OCI-LY7 (cell line): ENCODE measurements at regions not wholly inside any gene's neighbourhood (a gene's known extent, or its start where the extent isn't known, plus 50 kb on each side); places are given as distances from the start of the nearest gene placed in this dataset.
"Not testable (repeated sequence)": the region's sequence is repeated elsewhere in the genome, so short reads cannot be mapped to it uniquely, and the experiment has no call there.

ENCODE experiments used
- BruUV-seq: library from RNA; stranded (reverse); fragments of 400-500 nt; replicated peaks from 2 replicates; lab custom pipeline; 2021; lab: Mats Ljungman, UMichigan
- CTCF ChIA-PET: fragments of 300-600 bp; sonication (Branson Sonifier 250); formaldehyde crosslinking; loops from one replicate; lab custom pipeline; 2022; ENCODE audit warnings: antibody characterized with exemption; ENCODE audit not compliant: unreplicated experiment; lab: Charles Lee
- POLR2A ChIA-PET: fragments of 300-600 bp; sonication (Branson Sonifier 250); formaldehyde crosslinking; loops from one replicate; lab custom pipeline; 2022; ENCODE audit warnings: antibody characterized with exemption; lab: Charles Lee
- DNase-seq: peaks from one replicate; pipeline ENCODE4 v3.0.0-alpha.2; 2015; ENCODE audit warnings: low spot score
- H2AFZ ChIP-seq: fragments of 200-600 bp; sonication (generic), shearing (Covaris generic); 2 replicates; pipeline ENCODE4 v1.6.1; 2014; ENCODE audit warnings: mild to moderate bottlenecking, antibody characterized with exemption, low read length, moderate library complexity
- H3K27ac ChIP-seq: fragments of 200-600 bp; sonication (generic); 2 replicates; pipeline ENCODE4 v1.5.1; 2014; ENCODE audit warnings: mixed run types, low read depth, mild to moderate bottlenecking, moderate library complexity, low read length, inconsistent platforms; ENCODE audit not compliant: poor library complexity, severe bottlenecking
- H3K36me3 ChIP-seq: fragments of 200-600 bp; sonication (generic); 2 replicates; pipeline ENCODE4 v1.6.1; 2014; ENCODE audit warnings: mild to moderate bottlenecking, antibody characterized with exemption, low read length, moderate library complexity, mixed read lengths; ENCODE audit not compliant: insufficient read depth
- H3K4me1 ChIP-seq: fragments of 200-600 bp; sonication (generic); 2 replicates; pipeline ENCODE4 v1.5.1; 2014; ENCODE audit warnings: mild to moderate bottlenecking, low read length; ENCODE audit not compliant: insufficient read depth, poor library complexity, severe bottlenecking
- H3K4me2 ChIP-seq: fragments of 200-600 bp; sonication (generic); 2 replicates; pipeline ENCODE4 v1.6.1; 2014; ENCODE audit warnings: mild to moderate bottlenecking, low read length
- H3K4me3 ChIP-seq: fragments of 200-600 bp; sonication (generic); 2 replicates; pipeline ENCODE4 v1.5.1; 2014; ENCODE audit warnings: mild to moderate bottlenecking, low read depth, low read length; ENCODE audit not compliant: poor library complexity, severe bottlenecking
- H3K79me2 ChIP-seq: fragments of 200-600 bp; sonication (generic); 2 replicates; pipeline ENCODE4 v1.6.1; 2016; ENCODE audit warnings: low read depth, mild to moderate bottlenecking, low read length, moderate library complexity, mixed read lengths; ENCODE audit not compliant: insufficient read depth
- H3K9me2 ChIP-seq: fragments of 200-600 bp; sonication (generic); 2 replicates; pipeline ENCODE4 v1.6.1; 2016; ENCODE audit warnings: mild to moderate bottlenecking, low read length, mixed read lengths; ENCODE audit not compliant: insufficient read depth
- H3K9me3 ChIP-seq: fragments of 200-600 bp; sonication (generic); 2 replicates; pipeline ENCODE4 v1.6.1; 2014; ENCODE audit warnings: mild to moderate bottlenecking, mixed run types, low read length, mixed read lengths
- H4K20me1 ChIP-seq: fragments of 200-600 bp; sonication (generic); 2 replicates; pipeline ENCODE4 v1.6.1; 2014; ENCODE audit warnings: mild to moderate bottlenecking, antibody characterized with exemption, low read length, moderate library complexity, mixed read lengths; ENCODE audit not compliant: insufficient read depth
- CTCF ChIP-seq: fragments of 200-600 bp; sonication (generic); conservative IDR thresholded peaks from 2 replicates; pipeline ENCODE4 v1.5.1; 2014; ENCODE audit warnings: mild to moderate bottlenecking, antibody characterized with exemption, low read length, moderate library complexity, mixed read lengths
- EZH2phosphoT487 ChIP-seq: fragments of 200-600 bp; sonication (generic); IDR thresholded peaks from 2 replicates; pipeline ENCODE4 v1.6.1; 2018; ENCODE audit warnings: low read depth, borderline replicate concordance, mild to moderate bottlenecking, mixed run types, antibody characterized with exemption, low read length, moderate library complexity, mixed read lengths
- intact Hi-C: fragments of 100-400 bp; cut with micrococcal nuclease; formaldehyde crosslinking; loops from one replicate; pipeline ENCODE4 v1.10.0; 2022; ENCODE audit not compliant: unreplicated experiment

GRCh38 chr2:7165736-7166135 lies 248.5 kb downstream of the RNF144A start:
- Histone ChIP-seq H2AFZ (no peak overlapping the region), H3K36me3 (no peaks in the 10 kb centered on the region), H3K4me3 (no peak overlapping the region), H3K79me2 (no peaks in the 10 kb centered on the region), H3K27ac (no peak overlapping the region), H3K9me3 (no peaks in the 10 kb centered on the region), H3K4me2 (no peak overlapping the region), H3K9me2 (no peaks in the 10 kb centered on the region), H3K4me1 (no peaks in the 10 kb centered on the region), H4K20me1 (no peaks in the 10 kb centered on the region)
- no peak for DNase-seq
- intact Hi-C loops, result no loop called here
- BruUV-seq, result no TSS peak
- CTCF ChIA-PET, result no interaction called here
- POLR2A ChIA-PET, result no interaction called here
- TF ChIP-seq CTCF, result no peak

GRCh38 chr2:7167801-7168411 lies 250.7 kb downstream of the RNF144A start:
- no peak for TF ChIP-seq CTCF
- no peak for TF ChIP-seq EZH2phosphoT487
- intact Hi-C loops, result no loop called here
- DNase-seq, result no peak
- Histone ChIP-seq H4K20me1 (no peaks in the 10 kb centered on the region), H3K36me3 (no peaks in the 10 kb centered on the region), H3K79me2 (no peaks in the 10 kb centered on the region), H3K27ac (no peak overlapping the region), H3K4me1 (no peaks in the 10 kb centered on the region), H2AFZ (no peak overlapping the region), H3K4me2 (no peak overlapping the region), H3K9me3 (no peaks in the 10 kb centered on the region), H3K4me3 (no peak overlapping the region), H3K9me2 (no peaks in the 10 kb centered on the region)
- ChIA-PET POLR2A (no interaction called here), CTCF (no interaction called here)
- BruUV-seq, result no TSS peak

GRCh38 chr2:7169593-7169992 lies 252.4 kb downstream of the RNF144A start:
- ChIA-PET CTCF (no interaction called here), POLR2A (no interaction called here)
- no peak for DNase-seq
- Histone ChIP-seq H3K9me2 (no peaks in the 10 kb centered on the region), H3K79me2 (no peaks in the 10 kb centered on the region), H2AFZ (no peak overlapping the region), H3K36me3 (no peaks in the 10 kb centered on the region), H4K20me1 (no peaks in the 10 kb centered on the region), H3K4me2 (no peak overlapping the region), H3K4me1 (no peaks in the 10 kb centered on the region), H3K4me3 (no peak overlapping the region), H3K27ac (no peak overlapping the region), H3K9me3 (no peaks in the 10 kb centered on the region)
- intact Hi-C loops, result no loop called here
- no TSS peak for BruUV-seq
- TF ChIP-seq CTCF (no peak), EZH2phosphoT487 (no peak)

GRCh38 chr2:7178996-7179395 lies 261.8 kb downstream of the RNF144A start:
- H4K20me1 ChIP-seq, CTCF ChIA-PET, H3K79me2 ChIP-seq, intact Hi-C loops, BruUV-seq, H3K27ac ChIP-seq, H3K9me2 ChIP-seq, POLR2A ChIA-PET, H3K4me3 ChIP-seq, H3K9me3 ChIP-seq, DNase-seq, H3K4me2 ChIP-seq, H3K36me3 ChIP-seq, H2AFZ ChIP-seq, H3K4me1 ChIP-seq: not testable (repeated sequence)
